LNCAP (cell line): ENCODE measurements at regions not wholly inside any gene's neighbourhood (a gene's known extent, or its start where the extent isn't known, plus 50 kb on each side); places are given as distances from the start of the nearest gene placed in this dataset.

ENCODE experiments used
- TF ChIP-seq, protein P1 (sequence below): fragments of 450-650 bp; IDR thresholded peaks from 2 replicates; pipeline ENCODE4 v1.5.1; 2017; ENCODE audit warnings: mild to moderate bottlenecking

DNA sequence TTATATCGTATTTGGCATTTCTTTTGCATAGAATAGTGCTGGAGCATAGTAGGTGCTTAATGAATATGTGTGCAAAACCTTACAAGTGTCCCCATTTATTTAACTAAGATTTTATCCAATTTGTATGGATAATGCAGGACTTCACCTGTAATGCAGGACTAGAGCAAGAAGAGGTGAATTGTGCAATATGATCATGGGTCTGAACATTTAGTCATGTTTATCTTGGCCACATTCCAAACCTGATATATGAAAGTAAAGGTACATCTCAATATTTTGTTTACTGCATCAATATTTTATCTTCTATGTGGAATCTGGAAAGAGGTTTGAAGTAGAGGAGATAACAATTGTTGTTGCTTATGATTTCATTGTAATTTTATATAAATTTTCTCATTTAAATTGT, 1626.7 kb upstream of the B3GALT2 start:
- TF ChIP-seq, protein P1, sequence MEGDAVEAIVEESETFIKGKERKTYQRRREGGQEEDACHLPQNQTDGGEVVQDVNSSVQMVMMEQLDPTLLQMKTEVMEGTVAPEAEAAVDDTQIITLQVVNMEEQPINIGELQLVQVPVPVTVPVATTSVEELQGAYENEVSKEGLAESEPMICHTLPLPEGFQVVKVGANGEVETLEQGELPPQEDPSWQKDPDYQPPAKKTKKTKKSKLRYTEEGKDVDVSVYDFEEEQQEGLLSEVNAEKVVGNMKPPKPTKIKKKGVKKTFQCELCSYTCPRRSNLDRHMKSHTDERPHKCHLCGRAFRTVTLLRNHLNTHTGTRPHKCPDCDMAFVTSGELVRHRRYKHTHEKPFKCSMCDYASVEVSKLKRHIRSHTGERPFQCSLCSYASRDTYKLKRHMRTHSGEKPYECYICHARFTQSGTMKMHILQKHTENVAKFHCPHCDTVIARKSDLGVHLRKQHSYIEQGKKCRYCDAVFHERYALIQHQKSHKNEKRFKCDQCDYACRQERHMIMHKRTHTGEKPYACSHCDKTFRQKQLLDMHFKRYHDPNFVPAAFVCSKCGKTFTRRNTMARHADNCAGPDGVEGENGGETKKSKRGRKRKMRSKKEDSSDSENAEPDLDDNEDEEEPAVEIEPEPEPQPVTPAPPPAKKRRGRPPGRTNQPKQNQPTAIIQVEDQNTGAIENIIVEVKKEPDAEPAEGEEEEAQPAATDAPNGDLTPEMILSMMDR = no peak

DNA sequence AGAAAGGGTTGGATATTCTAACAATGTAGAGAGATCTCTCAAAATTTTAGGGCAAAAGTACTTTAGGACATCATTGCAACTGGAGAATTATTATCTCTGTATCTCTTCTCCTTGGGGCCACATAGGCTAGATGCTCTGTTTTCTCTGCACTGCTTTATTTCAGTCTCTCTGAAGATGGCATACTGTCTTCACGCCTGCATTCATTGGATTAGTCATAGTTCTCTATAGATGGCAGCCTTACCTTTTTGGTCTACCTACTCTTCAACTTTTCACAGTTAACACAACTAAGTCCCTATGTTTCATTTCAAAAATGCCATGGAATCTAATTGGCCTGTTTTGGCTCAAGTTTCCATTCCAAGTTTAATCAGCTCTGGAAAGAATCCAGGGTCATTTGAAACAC, 1623.3 kb upstream of the B3GALT2 start:
- TF ChIP-seq, protein P1 = no peak

- TF ChIP-seq, protein P1 = no peak
Measured at GRCh38 chr1:194809215-194809614, 1622.8 kb upstream of the B3GALT2 start.

DNA sequence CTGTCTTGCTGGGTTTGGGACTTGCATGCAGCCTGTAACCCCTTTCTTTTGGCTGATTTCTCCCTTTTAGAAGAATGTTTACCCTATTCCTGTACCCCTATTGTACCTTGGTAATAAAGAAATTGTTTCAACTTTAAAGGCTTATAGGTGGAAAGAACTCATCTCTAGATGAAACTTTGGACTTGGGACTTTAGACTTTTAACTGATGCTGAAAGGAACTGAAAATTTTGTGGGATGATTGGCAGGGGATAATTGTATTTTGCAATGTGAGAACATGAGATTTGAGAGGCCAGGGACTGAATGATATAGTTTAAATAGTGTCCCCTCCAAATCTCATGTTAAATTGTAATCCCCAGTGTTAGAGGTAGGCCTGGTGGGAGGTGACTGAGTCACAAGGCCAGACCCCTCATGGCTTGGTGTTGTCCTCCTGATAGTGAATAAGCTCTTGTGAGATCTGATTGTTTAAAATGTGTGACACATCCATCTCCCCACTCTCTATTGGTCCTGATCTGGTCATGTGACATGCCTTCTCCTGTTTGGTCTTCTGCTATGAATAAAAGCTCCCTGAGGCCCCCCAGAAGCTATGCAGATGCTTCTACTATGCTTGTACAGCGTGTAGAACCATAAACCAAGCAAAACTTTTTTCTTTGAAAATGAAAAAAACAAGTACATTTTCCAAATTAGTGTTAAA, 1621.3 kb upstream of the B3GALT2 start:
- TF ChIP-seq, protein P1 = no peak

GRCh38 chr1:194802572-194802971, 1616.2 kb upstream of the B3GALT2 start:
- TF ChIP-seq, protein P1 = no peak

GRCh38 chr1:194795917-194796593, 1609.6 kb upstream of the B3GALT2 start:
- TF ChIP-seq, protein P1 = no peak

- TF ChIP-seq, protein P1 = no peak
Measured at GRCh38 chr1:194787001-194787400, 1600.6 kb upstream of the B3GALT2 start.
